NCI-H69 (cell line): ENCODE measurements at regions not wholly inside any gene's neighbourhood (a gene's known extent, or its start where the extent isn't known, plus 50 kb on each side); places are given as distances from the start of the nearest gene placed in this dataset.

Source experiments
- DNase-seq: peaks from one replicate; lab custom pipeline; 2025; lab: John Stamatoyannopoulos, UW

GRCh38 chr6:41429506-41430504, 94.4 kb downstream of the NCR2 start:
- DNase-seq = no peak

GRCh38 chr6:41430875-41431274, 95.5 kb downstream of the NCR2 start:
- DNase-seq = peak; percentile 62

- no peak for DNase-seq
These were observed 96.9 kb downstream of the NCR2 start for GRCh38 chr6:41432280-41432679.

- no peak for DNase-seq
These were observed 99.5 kb downstream of the NCR2 start for GRCh38 chr6:41434803-41435481.

GRCh38 chr6:41437604-41438003, 102.2 kb downstream of the NCR2 start:
- no peak for DNase-seq

GRCh38 chr6:41438746-41439145, 103.3 kb downstream of the NCR2 start:
- no peak for DNase-seq

GRCh38 chr6:41439524-41440418, 104.4 kb downstream of the NCR2 start:
- peak; percentile 74 for DNase-seq

GRCh38 chr6:41440958-41441357, 105.2 kb upstream of the FOXP4 start:
- DNase-seq = no peak

- no peak for DNase-seq
These were observed 104.4 kb upstream of the FOXP4 start for GRCh38 chr6:41441598-41442351.

GRCh38 chr6:41442352-41442672, 103.9 kb upstream of the FOXP4 start:
- DNase-seq = no peak

GRCh38 chr6:41442800-41443501, 103.2 kb upstream of the FOXP4 start:
- DNase-seq = peak; percentile 87

GRCh38 chr6:41443616-41444525, 102.3 kb upstream of the FOXP4 start:
- peak; percentile 52 for DNase-seq

- DNase-seq = no peak
These were observed 100.9 kb upstream of the FOXP4 start for GRCh38 chr6:41445261-41445660.

- no peak for DNase-seq
These were observed 100.0 kb upstream of the FOXP4 start for GRCh38 chr6:41446132-41446531.

GRCh38 chr6:41446907-41447545, 99.2 kb upstream of the FOXP4 start:
- DNase-seq = no peak

GRCh38 chr6:41448256-41448655, 97.9 kb upstream of the FOXP4 start:
- no peak for DNase-seq

- peak; percentile 93 for DNase-seq
These were observed 96.6 kb upstream of the FOXP4 start for GRCh38 chr6:41449399-41450245.

- no peak for DNase-seq
These were observed 95.6 kb upstream of the FOXP4 start for GRCh38 chr6:41450581-41450980.
